ENCODE measurements at regions not wholly inside any gene's neighbourhood (a gene's known extent, or its start where the extent isn't known, plus 50 kb on each side); places are given as distances from the start of the nearest gene placed in this dataset.
"Not testable (repeated sequence)": the region's sequence is repeated elsewhere in the genome, so short reads cannot be mapped to it uniquely, and the experiment has no call there.

- H3K4me1 Mint-ChIP-seq: no peaks in the 10 kb centered on the region
- H3K27me3 Mint-ChIP-seq: peaks cover 10% of the 10 kb centered on the region
- no peak overlapping the region for H3K4me3 Mint-ChIP-seq
- no peak overlapping the region for H3K27ac Mint-ChIP-seq
- ChIA-PET POLR2A (no interaction called here), CTCF (interaction anchor here (0.6 kb wide), 1 partner anchor 189 kb away, joined by 4 read pairs; no protein-coding TSS in a partner anchor)
- no peaks in the 10 kb centered on the region for H3K9me3 Mint-ChIP-seq (ENCODE audit: low read depth)
- no peaks in the 10 kb centered on the region for H3K36me3 Mint-ChIP-seq (ENCODE audit: low read depth)
- no peak for DNase-seq
- intact Hi-C loops (cut with DNase I, micrococcal nuclease): no loop called here
- no peak for ATAC-seq
Measured at GRCh38 chr1:199877526-199878384, 149.8 kb upstream of the NR5A2 start.

GRCh38 chr1:199878823-199879222, 148.7 kb upstream of the NR5A2 start:
- H3K36me3 Mint-ChIP-seq (ENCODE audit: low read depth): no peaks in the 10 kb centered on the region
- ChIA-PET CTCF (no interaction called here), POLR2A (interaction anchor here (0.6 kb wide), 1 partner anchor 96 kb away, joined by 3 read pairs; no protein-coding TSS in a partner anchor)
- H3K9me3 Mint-ChIP-seq (ENCODE audit: low read depth): no peaks in the 10 kb centered on the region
- no peak for ATAC-seq
- no peaks in the 10 kb centered on the region for H3K4me1 Mint-ChIP-seq
- peaks cover 11% of the 10 kb centered on the region for H3K27me3 Mint-ChIP-seq
- H3K27ac Mint-ChIP-seq: no peak overlapping the region
- intact Hi-C loops (cut with DNase I, micrococcal nuclease): no loop called here
- H3K4me3 Mint-ChIP-seq: no peak overlapping the region
- no peak for DNase-seq

GRCh38 chr1:199898654-199899053, 128.9 kb upstream of the NR5A2 start:
- no peaks in the 10 kb centered on the region for H3K36me3 Mint-ChIP-seq (ENCODE audit: low read depth)
- H3K4me1 Mint-ChIP-seq: no peaks in the 10 kb centered on the region
- H3K27me3 Mint-ChIP-seq: peaks cover 13% of the 10 kb centered on the region
- ATAC-seq (no peak), DNase-seq (no peak)
- H3K4me3 Mint-ChIP-seq: no peak overlapping the region
- peaks cover 1% of the 10 kb centered on the region for H3K9me3 Mint-ChIP-seq (ENCODE audit: low read depth)
- CTCF ChIA-PET: no interaction called here
- POLR2A ChIA-PET: no interaction called here
- intact Hi-C loops (cut with DNase I, micrococcal nuclease): no loop called here
- no peak overlapping the region for H3K27ac Mint-ChIP-seq

GRCh38 chr1:199901341-199901740, 126.2 kb upstream of the NR5A2 start:
- Mint-ChIP-seq H3K27me3 (peaks cover 15% of the 10 kb centered on the region), H3K36me3 (ENCODE audit: low read depth) (no peaks in the 10 kb centered on the region), H3K9me3 (ENCODE audit: low read depth) (peaks cover 1% of the 10 kb centered on the region), H3K4me3 (no peak overlapping the region), H3K4me1 (no peaks in the 10 kb centered on the region), H3K27ac (no peak overlapping the region)
- CTCF ChIA-PET: no interaction called here
- ATAC-seq: no peak
- POLR2A ChIA-PET: interaction anchor here (0.6 kb wide), 1 partner anchor 561 kb away, joined by 5 read pairs; no protein-coding TSS in a partner anchor
- DNase-seq: no peak
- intact Hi-C loops (cut with DNase I, micrococcal nuclease): no loop called here

- Mint-ChIP-seq H3K27ac (no peak overlapping the region), H3K9me3 (ENCODE audit: low read depth) (no peaks in the 10 kb centered on the region), H3K4me1 (no peaks in the 10 kb centered on the region), H3K36me3 (ENCODE audit: low read depth) (no peaks in the 10 kb centered on the region), H3K27me3 (peaks cover 2% of the 10 kb centered on the region), H3K4me3 (no peak overlapping the region)
- ChIA-PET CTCF (no interaction called here), POLR2A (no interaction called here)
- DNase-seq (no peak), ATAC-seq (no peak)
- intact Hi-C loops (cut with DNase I, micrococcal nuclease): no loop called here
Measured at GRCh38 chr1:199907361-199907760, 120.1 kb upstream of the NR5A2 start.

GRCh38 chr1:199909137-199909536, 118.4 kb upstream of the NR5A2 start:
- ATAC-seq (no peak), DNase-seq (no peak)
- CTCF ChIA-PET: no interaction called here
- Mint-ChIP-seq H3K36me3 (ENCODE audit: low read depth) (no peaks in the 10 kb centered on the region), H3K4me1 (no peaks in the 10 kb centered on the region), H3K4me3 (no peak overlapping the region), H3K9me3 (ENCODE audit: low read depth) (no peaks in the 10 kb centered on the region), H3K27me3 (peaks cover 6% of the 10 kb centered on the region), H3K27ac (no peak overlapping the region)
- POLR2A ChIA-PET: no interaction called here
- intact Hi-C loops (cut with DNase I, micrococcal nuclease): no loop called here

- intact Hi-C loops (cut with DNase I, micrococcal nuclease): no loop called here
- Mint-ChIP-seq H3K9me3 (ENCODE audit: low read depth) (no peaks in the 10 kb centered on the region), H3K4me1 (no peaks in the 10 kb centered on the region), H3K27me3 (peaks cover 12% of the 10 kb centered on the region), H3K27ac (no peak overlapping the region), H3K36me3 (ENCODE audit: low read depth) (no peaks in the 10 kb centered on the region), H3K4me3 (no peak overlapping the region)
- ATAC-seq (no peak), DNase-seq (no peak)
- CTCF ChIA-PET: interaction anchor here (0.7 kb wide), 1 partner anchor 46 kb away, joined by 3 read pairs; no protein-coding TSS in a partner anchor
- POLR2A ChIA-PET: no interaction called here
Measured at GRCh38 chr1:199913318-199913717, 114.2 kb upstream of the NR5A2 start.

- POLR2A ChIA-PET: no interaction called here
- Mint-ChIP-seq H3K9me3 (ENCODE audit: low read depth) (no peaks in the 10 kb centered on the region), H3K36me3 (ENCODE audit: low read depth) (no peaks in the 10 kb centered on the region), H3K4me3 (no peak overlapping the region), H3K27ac (no peak overlapping the region), H3K4me1 (no peaks in the 10 kb centered on the region), H3K27me3 (peaks cover 16% of the 10 kb centered on the region)
- DNase-seq (no peak), ATAC-seq (no peak)
- intact Hi-C loops (cut with DNase I, micrococcal nuclease): no loop called here
- CTCF ChIA-PET: no interaction called here
Measured at GRCh38 chr1:199914546-199914945, 113.0 kb upstream of the NR5A2 start.

- DNase-seq (no peak), ATAC-seq (no peak)
- Mint-ChIP-seq H3K4me1 (no peaks in the 10 kb centered on the region), H3K4me3 (no peak overlapping the region), H3K27ac (no peak overlapping the region), H3K27me3 (peaks cover 40% of the 10 kb centered on the region), H3K36me3 (ENCODE audit: low read depth) (no peaks in the 10 kb centered on the region), H3K9me3 (ENCODE audit: low read depth) (no peaks in the 10 kb centered on the region)
- ChIA-PET POLR2A (interaction anchor here (0.6 kb wide), 1 partner anchor 127 kb away, joined by 3 read pairs; no protein-coding TSS in a partner anchor), CTCF (no interaction called here)
- intact Hi-C loops (cut with DNase I, micrococcal nuclease): no loop called here
Measured at GRCh38 chr1:199918196-199918769, 109.2 kb upstream of the NR5A2 start.

- intact Hi-C loops (cut with DNase I, micrococcal nuclease): no loop called here
- H3K36me3 Mint-ChIP-seq (ENCODE audit: low read depth): no peaks in the 10 kb centered on the region
- peaks cover 47% of the 10 kb centered on the region for H3K27me3 Mint-ChIP-seq
Measured at GRCh38 chr1:199920635-199921034, 106.9 kb upstream of the NR5A2 start.

GRCh38 chr1:199929556-199929955, 98.0 kb upstream of the NR5A2 start:
- Mint-ChIP-seq H3K9me3 (ENCODE audit: low read depth) (peaks cover 1% of the 10 kb centered on the region), H3K4me3 (no peak overlapping the region), H3K27ac (no peak overlapping the region), H3K4me1 (peaks cover 8% of the 10 kb centered on the region), H3K36me3 (ENCODE audit: low read depth) (no peaks in the 10 kb centered on the region), H3K27me3 (peaks cover 22% of the 10 kb centered on the region)
- intact Hi-C loops (cut with DNase I, micrococcal nuclease): no loop called here
- DNase-seq (no peak), ATAC-seq (no peak)
- ChIA-PET POLR2A (no interaction called here), CTCF (no interaction called here)

More at GRCh38 chr1:199920635-199921034, 106.9 kb upstream of the NR5A2 start:
- no peaks in the 10 kb centered on the region for H3K4me1 Mint-ChIP-seq
- H3K9me3 Mint-ChIP-seq (ENCODE audit: low read depth): no peaks in the 10 kb centered on the region
- ChIA-PET POLR2A (no interaction called here), CTCF (interaction anchor here (1.1 kb wide), 1 partner anchor 12 kb away, joined by 3 read pairs; no protein-coding TSS in a partner anchor)
- no peak overlapping the region for H3K27ac Mint-ChIP-seq
- no peak for ATAC-seq
- no peak for DNase-seq
- no peak overlapping the region for H3K4me3 Mint-ChIP-seq

GRCh38 chr1:199930067-199930466, 97.4 kb upstream of the NR5A2 start:
- peaks cover 22% of the 10 kb centered on the region for H3K27me3 Mint-ChIP-seq
- H3K36me3 Mint-ChIP-seq (ENCODE audit: low read depth); ATAC-seq; H3K4me1 Mint-ChIP-seq; CTCF ChIA-PET; H3K9me3 Mint-ChIP-seq (ENCODE audit: low read depth); H3K4me3 Mint-ChIP-seq; DNase-seq; POLR2A ChIA-PET; intact Hi-C loops (cut with DNase I, micrococcal nuclease); H3K27ac Mint-ChIP-seq: not testable (repeated sequence)
